SK-N-SH treated with all-trans-retinoic acid at 6 μM for 48 hours (cell line): ENCODE measurements at regions not wholly inside any gene's neighbourhood (a gene's known extent, or its start where the extent isn't known, plus 50 kb on each side); places are given as distances from the start of the nearest gene placed in this dataset.

ENCODE experiments used
- ARNTL ChIP-seq: fragments of 450-650 bp; formaldehyde crosslinking; IDR thresholded peaks from 2 replicates; pipeline ENCODE4 v1.5.0; 2020; ENCODE audit warnings: low read depth, mild to moderate bottlenecking, moderate library complexity, borderline replicate concordance
- BACH2 ChIP-seq: fragments of 250-450 bp; sonication (Bioruptor Pico); IDR thresholded peaks from 2 replicates; pipeline ENCODE4 v1.9.0; 2021; ENCODE audit warnings: mild to moderate bottlenecking, borderline replicate concordance
- PPARA ChIP-seq: fragments of 250-450 bp; sonication (Bioruptor Pico); IDR thresholded peaks from 2 replicates; pipeline ENCODE4 v1.5.0; 2020; ENCODE audit warnings: mild to moderate bottlenecking, borderline replicate concordance
- RARB ChIP-seq: fragments of 250-450 bp; sonication (Bioruptor Pico); IDR thresholded peaks from 2 replicates; pipeline ENCODE4 v1.8.0; 2021; ENCODE audit warnings: mild to moderate bottlenecking, moderate library complexity
- SNAI2 ChIP-seq: fragments of 250-450 bp; sonication (Bioruptor Pico); IDR thresholded peaks from 2 replicates; pipeline ENCODE4 v1.5.0; 2020; ENCODE audit warnings: mild to moderate bottlenecking, moderate library complexity
- TOX ChIP-seq: fragments of 250-450 bp; sonication (Bioruptor Pico); IDR thresholded peaks from 2 replicates; pipeline ENCODE4 v1.8.0; 2021; ENCODE audit warnings: mild to moderate bottlenecking, moderate library complexity, borderline replicate concordance
- ZC3H10 ChIP-seq: fragments of 250-450 bp; sonication (Bioruptor Pico); IDR thresholded peaks from 2 replicates; pipeline ENCODE4 v1.5.1; 2021; ENCODE audit warnings: mild to moderate bottlenecking, moderate library complexity
- ZFP3 ChIP-seq: fragments of 250-450 bp; sonication (Bioruptor Pico); IDR thresholded peaks from 2 replicates; pipeline ENCODE4 v1.5.0; 2020; ENCODE audit warnings: mild to moderate bottlenecking, moderate library complexity
- ZFP30 ChIP-seq: fragments of 450-650 bp; formaldehyde crosslinking; IDR thresholded peaks from 2 replicates; pipeline ENCODE4 v1.5.0; 2022; ENCODE audit warnings: mild to moderate bottlenecking, moderate library complexity
- ZNF565 ChIP-seq: fragments of 450-650 bp; formaldehyde crosslinking; conservative IDR thresholded peaks from 2 replicates; pipeline ENCODE4 v1.5.0; 2020; ENCODE audit warnings: low read depth, mild to moderate bottlenecking, moderate library complexity
- ZNF70 ChIP-seq: fragments of 450-650 bp; formaldehyde crosslinking; IDR thresholded peaks from 2 replicates; pipeline ENCODE4 v1.5.0; 2020; ENCODE audit warnings: mild to moderate bottlenecking, moderate library complexity
- TF ChIP-seq, protein P1 (sequence below): fragments of 250-450 bp; sonication (Bioruptor Pico); IDR thresholded peaks from 2 replicates; pipeline ENCODE4 v1.5.1; 2020; ENCODE audit warnings: low read depth, mild to moderate bottlenecking, moderate library complexity
- TF ChIP-seq, protein P2 (sequence below): fragments of 250-450 bp; sonication (Bioruptor Pico); IDR thresholded peaks from 2 replicates; pipeline ENCODE4 v1.8.0; 2020; ENCODE audit warnings: mild to moderate bottlenecking, moderate library complexity, borderline replicate concordance

DNA sequence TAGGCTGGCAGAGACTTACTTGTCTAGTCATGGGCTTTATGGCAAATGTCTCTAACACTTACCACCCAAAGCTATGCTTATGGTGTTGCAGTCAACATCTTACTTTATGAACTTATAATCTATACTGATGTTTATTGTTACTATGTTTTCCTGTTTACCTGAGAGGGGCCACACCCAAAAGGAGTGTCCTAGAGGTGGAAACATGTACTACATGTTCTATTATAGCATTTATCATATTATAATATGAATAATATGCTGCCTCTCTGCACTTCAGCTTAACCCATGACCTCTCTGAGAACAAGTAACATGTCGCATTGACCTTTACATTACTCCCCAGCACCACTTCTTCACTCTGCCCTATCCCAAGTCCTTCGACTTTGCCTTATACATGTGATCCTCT, 501.8 kb downstream of the ETNK1 start:
- TF ChIP-seq, protein P1, sequence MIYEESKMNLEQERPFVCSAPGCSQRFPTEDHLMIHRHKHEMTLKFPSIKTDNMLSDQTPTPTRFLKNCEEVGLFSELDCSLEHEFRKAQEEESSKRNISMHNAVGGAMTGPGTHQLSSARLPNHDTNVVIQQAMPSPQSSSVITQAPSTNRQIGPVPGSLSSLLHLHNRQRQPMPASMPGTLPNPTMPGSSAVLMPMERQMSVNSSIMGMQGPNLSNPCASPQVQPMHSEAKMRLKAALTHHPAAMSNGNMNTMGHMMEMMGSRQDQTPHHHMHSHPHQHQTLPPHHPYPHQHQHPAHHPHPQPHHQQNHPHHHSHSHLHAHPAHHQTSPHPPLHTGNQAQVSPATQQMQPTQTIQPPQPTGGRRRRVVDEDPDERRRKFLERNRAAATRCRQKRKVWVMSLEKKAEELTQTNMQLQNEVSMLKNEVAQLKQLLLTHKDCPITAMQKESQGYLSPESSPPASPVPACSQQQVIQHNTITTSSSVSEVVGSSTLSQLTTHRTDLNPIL (CRISPR knock-in tag) = no peak
- TF ChIP-seq TOX (CRISPR knock-in tag) (no peak), ZFP30 (CRISPR knock-in tag) (no peak), BACH2 (no peak), ZFP3 (CRISPR knock-in tag) (no peak), SNAI2 (CRISPR knock-in tag) (no peak), ZNF565 (CRISPR knock-in tag) (no peak), ARNTL (CRISPR knock-in tag) (no peak), ZC3H10 (no peak), ZNF70 (CRISPR knock-in tag) (no peak), PPARA (CRISPR knock-in tag) (no peak), RARB (CRISPR knock-in tag) (no peak)
- TF ChIP-seq, protein P2, sequence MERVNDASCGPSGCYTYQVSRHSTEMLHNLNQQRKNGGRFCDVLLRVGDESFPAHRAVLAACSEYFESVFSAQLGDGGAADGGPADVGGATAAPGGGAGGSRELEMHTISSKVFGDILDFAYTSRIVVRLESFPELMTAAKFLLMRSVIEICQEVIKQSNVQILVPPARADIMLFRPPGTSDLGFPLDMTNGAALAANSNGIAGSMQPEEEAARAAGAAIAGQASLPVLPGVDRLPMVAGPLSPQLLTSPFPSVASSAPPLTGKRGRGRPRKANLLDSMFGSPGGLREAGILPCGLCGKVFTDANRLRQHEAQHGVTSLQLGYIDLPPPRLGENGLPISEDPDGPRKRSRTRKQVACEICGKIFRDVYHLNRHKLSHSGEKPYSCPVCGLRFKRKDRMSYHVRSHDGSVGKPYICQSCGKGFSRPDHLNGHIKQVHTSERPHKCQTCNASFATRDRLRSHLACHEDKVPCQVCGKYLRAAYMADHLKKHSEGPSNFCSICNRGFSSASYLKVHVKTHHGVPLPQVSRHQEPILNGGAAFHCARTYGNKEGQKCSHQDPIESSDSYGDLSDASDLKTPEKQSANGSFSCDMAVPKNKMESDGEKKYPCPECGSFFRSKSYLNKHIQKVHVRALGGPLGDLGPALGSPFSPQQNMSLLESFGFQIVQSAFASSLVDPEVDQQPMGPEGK (CRISPR knock-in tag) = no peak
